Thoracic aorta (tissue), 2 donors: ENCODE measurements at regions not wholly inside any gene's neighbourhood (a gene's known extent, or its start where the extent isn't known, plus 50 kb on each side); places are given as distances from the start of the nearest gene placed in this dataset.

Experiments used
- ATAC-seq: fragments of 150-250 bp; one replicate; pipeline ENCODE4 v1.8.0; 2017; ENCODE audit warnings: low read depth; ENCODE audit not compliant: insufficient number of reproducible peaks, low FRiP score
- DNase-seq: peaks from one replicate; pipeline ENCODE4 v3.0.0-alpha.2; 2020; ENCODE audit warnings: low spot score
- H3K27ac ChIP-seq, 2 donors: fragments of 200-600 bp; sonication (generic); 1 replicate in 1 of 2; 2 replicates in 1 of 2; pipeline ENCODE4 v1.5.1; 2016; ENCODE audit warnings: mild to moderate bottlenecking in 2 of 2, moderate library complexity in 2 of 2
- H3K27me3 ChIP-seq: fragments of 200-600 bp; sonication (generic); replicated peaks from 2 replicates; pipeline ENCODE4 v1.6.0; 2016; ENCODE audit warnings: mild to moderate bottlenecking; ENCODE audit not compliant: insufficient read depth
- H3K36me3 ChIP-seq: fragments of 200-600 bp; sonication (generic); one replicate; pipeline ENCODE4 v1.5.1; 2016
- H3K4me1 ChIP-seq, 2 donors: fragments of 200-600 bp; sonication (generic); 1 replicate in 1 of 2; 2 replicates in 1 of 2; pipeline versions ENCODE4 v1.5.1 to v1.6.0; 2016; ENCODE audit warnings: low read depth in 2 of 2, mild to moderate bottlenecking in 1 of 2; ENCODE audit not compliant: control insufficient read depth in 1 of 2
- H3K4me3 ChIP-seq: fragments of 200-600 bp; sonication (generic); 2 replicates; pipeline ENCODE4 v1.5.1; 2016; ENCODE audit warnings: mild to moderate bottlenecking
- H3K9me3 ChIP-seq: fragments of 200-600 bp; sonication (generic); 2 replicates; pipeline ENCODE4 v1.5.1; 2016
- TF ChIP-seq, protein P1 (sequence below): fragments of 200-600 bp; sonication (generic); IDR thresholded peaks from one replicate; pipeline ENCODE4 v1.5.1; 2019; ENCODE audit warnings: antibody characterized with exemption

- H3K9me3 ChIP-seq = no peaks in the 10 kb centered on the region
- H3K4me1 ChIP-seq = peaks cover 0 to 4% of the 10 kb centered on the region in 2 donors
- DNase-seq (no peak), ATAC-seq (no peak)
- no peak overlapping the region for H3K4me3 ChIP-seq
- no peaks in the 10 kb centered on the region for H3K27me3 ChIP-seq
- no peaks in the 10 kb centered on the region for H3K36me3 ChIP-seq
- TF ChIP-seq, protein P1, sequence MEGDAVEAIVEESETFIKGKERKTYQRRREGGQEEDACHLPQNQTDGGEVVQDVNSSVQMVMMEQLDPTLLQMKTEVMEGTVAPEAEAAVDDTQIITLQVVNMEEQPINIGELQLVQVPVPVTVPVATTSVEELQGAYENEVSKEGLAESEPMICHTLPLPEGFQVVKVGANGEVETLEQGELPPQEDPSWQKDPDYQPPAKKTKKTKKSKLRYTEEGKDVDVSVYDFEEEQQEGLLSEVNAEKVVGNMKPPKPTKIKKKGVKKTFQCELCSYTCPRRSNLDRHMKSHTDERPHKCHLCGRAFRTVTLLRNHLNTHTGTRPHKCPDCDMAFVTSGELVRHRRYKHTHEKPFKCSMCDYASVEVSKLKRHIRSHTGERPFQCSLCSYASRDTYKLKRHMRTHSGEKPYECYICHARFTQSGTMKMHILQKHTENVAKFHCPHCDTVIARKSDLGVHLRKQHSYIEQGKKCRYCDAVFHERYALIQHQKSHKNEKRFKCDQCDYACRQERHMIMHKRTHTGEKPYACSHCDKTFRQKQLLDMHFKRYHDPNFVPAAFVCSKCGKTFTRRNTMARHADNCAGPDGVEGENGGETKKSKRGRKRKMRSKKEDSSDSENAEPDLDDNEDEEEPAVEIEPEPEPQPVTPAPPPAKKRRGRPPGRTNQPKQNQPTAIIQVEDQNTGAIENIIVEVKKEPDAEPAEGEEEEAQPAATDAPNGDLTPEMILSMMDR = no peak
- H3K27ac ChIP-seq = no peak overlapping the region
Measured at GRCh38 chr10:33880291-33880690, 545.8 kb upstream of the NRP1 start.

- Histone ChIP-seq H3K4me3 (no peak overlapping the region), H3K9me3 (no peaks in the 10 kb centered on the region), H3K27me3 (no peaks in the 10 kb centered on the region), H3K36me3 (no peaks in the 10 kb centered on the region), H3K27ac (no peak overlapping the region), H3K4me1 (peaks cover 0 to 4% of the 10 kb centered on the region in 2 donors)
- TF ChIP-seq, protein P1 = no peak
- DNase-seq = no peak
- no peak for ATAC-seq
Measured at GRCh38 chr10:33878238-33878786, 543.8 kb upstream of the NRP1 start.

- no peak for DNase-seq
- Histone ChIP-seq H3K4me3 (no peak overlapping the region), H3K27me3 (no peaks in the 10 kb centered on the region), H3K27ac (no peak overlapping the region), H3K4me1 (no peaks in the 10 kb centered on the region), H3K9me3 (no peaks in the 10 kb centered on the region), H3K36me3 (no peaks in the 10 kb centered on the region)
- TF ChIP-seq, protein P1 = no peak
- ATAC-seq = no peak
Measured at GRCh38 chr10:33876584-33877400, 542.3 kb upstream of the NRP1 start.

- no peak for ATAC-seq
- H3K4me1 ChIP-seq = no peaks in the 10 kb centered on the region
- TF ChIP-seq, protein P1 = no peak
Measured at GRCh38 chr10:33875924-33876583, 541.6 kb upstream of the NRP1 start.

More at GRCh38 chr10:33875924-33876583, 541.6 kb upstream of the NRP1 start:
- H3K27ac ChIP-seq = no peak overlapping the region
- H3K9me3 ChIP-seq = no peaks in the 10 kb centered on the region
- H3K27me3 ChIP-seq = no peaks in the 10 kb centered on the region
- H3K36me3 ChIP-seq = no peaks in the 10 kb centered on the region
- DNase-seq = no peak
- H3K4me3 ChIP-seq = no peak overlapping the region
